A549 (cell line): ENCODE measurements at regions not wholly inside any gene's neighbourhood (a gene's known extent, or its start where the extent isn't known, plus 50 kb on each side); places are given as distances from the start of the nearest gene placed in this dataset.
"Not testable (repeated sequence)": the region's sequence is repeated elsewhere in the genome, so short reads cannot be mapped to it uniquely, and the experiment has no call there.

ENCODE experiments used
- CHD4 ChIP-seq: fragments of 200-600 bp; sonication (generic); IDR thresholded peaks from 2 replicates; pipeline ENCODE4 v1.6.1; 2016; ENCODE audit warnings: antibody characterized with exemption, mild to moderate bottlenecking, borderline replicate concordance
- EP300 ChIP-seq, 2 experiments: fragments of >200 bp; sonication (Bioruptor Twin); formaldehyde crosslinking; IDR thresholded peaks; 2 replicates in 1 of 2; 3 replicates in 1 of 2; pipeline ENCODE4 v1.6.1; 2016 to 2017
- FOSL2 ChIP-seq, 2 experiments: fragments of 450-650 bp in 1 of 2; fragments of >200 bp in 1 of 2; sonication (Bioruptor Twin) in 1 of 2; formaldehyde crosslinking; IDR thresholded peaks; 2 replicates each; pipeline versions ENCODE4 v1.5.0 to v1.6.1; 2016 to 2020; ENCODE audit warnings: mild to moderate bottlenecking in 1 of 2, moderate library complexity in 1 of 2
- JUN ChIP-seq, 2 experiments: fragments of >200 bp; sonication (Bioruptor Twin); formaldehyde crosslinking; IDR thresholded peaks; 2 replicates in 1 of 2; 3 replicates in 1 of 2; pipeline ENCODE4 v1.6.1; 2016 to 2017
- KDM1A ChIP-seq: fragments of 200-600 bp; sonication (generic); IDR thresholded peaks from 2 replicates; pipeline ENCODE4 v1.6.1; 2016; ENCODE audit warnings: low read depth, mild to moderate bottlenecking
- PHF8 ChIP-seq: fragments of 200-600 bp; sonication (generic); IDR thresholded peaks from 2 replicates; pipeline ENCODE4 v1.6.1; 2016; ENCODE audit warnings: low read depth, mild to moderate bottlenecking, antibody characterized with exemption, moderate library complexity, borderline replicate concordance
- POLR2A ChIP-seq: IDR thresholded peaks from 2 replicates; pipeline ENCODE4 v1.6.1; 2012; ENCODE audit warnings: mild to moderate bottlenecking, low read length
- RAD21 ChIP-seq, 2 experiments: fragments of >200 bp in 1 of 2; sonication (Bioruptor Twin) in 1 of 2; formaldehyde crosslinking in 1 of 2; IDR thresholded peaks in 1 of 2; conservative IDR thresholded peaks in 1 of 2; 2 replicates in 1 of 2; 3 replicates in 1 of 2; pipeline ENCODE4 v1.6.1; 2012 to 2018; ENCODE audit warnings: inconsistent platforms in 1 of 2
- ZSCAN20 ChIP-seq: fragments of 250-450 bp; sonication (Bioruptor Pico); IDR thresholded peaks from 2 replicates; pipeline ENCODE4 v1.8.0; 2022; ENCODE audit warnings: mild to moderate bottlenecking, moderate library complexity
- TF ChIP-seq, protein P1 (sequence below): IDR thresholded peaks from 2 replicates; pipeline ENCODE4 v1.6.1; 2012
- TF ChIP-seq, protein P2 (sequence below): fragments of >200 bp; sonication (Bioruptor Twin); formaldehyde crosslinking; IDR thresholded peaks from 3 replicates; pipeline ENCODE4 v1.5.1; 2016
- TF ChIP-seq, protein P3 (sequence below): IDR thresholded peaks from 2 replicates; pipeline ENCODE4 v1.6.1; 2012
- TF ChIP-seq, protein P4 (sequence below): fragments of 450-650 bp; IDR thresholded peaks from 2 replicates; pipeline ENCODE4 v1.6.1; 2014; ENCODE audit warnings: antibody characterized with exemption
- TF ChIP-seq, protein P5 (sequence below): fragments of >200 bp; sonication (Bioruptor Twin); formaldehyde crosslinking; IDR thresholded peaks from 2 replicates; pipeline ENCODE4 v1.6.1; 2016

DNA sequence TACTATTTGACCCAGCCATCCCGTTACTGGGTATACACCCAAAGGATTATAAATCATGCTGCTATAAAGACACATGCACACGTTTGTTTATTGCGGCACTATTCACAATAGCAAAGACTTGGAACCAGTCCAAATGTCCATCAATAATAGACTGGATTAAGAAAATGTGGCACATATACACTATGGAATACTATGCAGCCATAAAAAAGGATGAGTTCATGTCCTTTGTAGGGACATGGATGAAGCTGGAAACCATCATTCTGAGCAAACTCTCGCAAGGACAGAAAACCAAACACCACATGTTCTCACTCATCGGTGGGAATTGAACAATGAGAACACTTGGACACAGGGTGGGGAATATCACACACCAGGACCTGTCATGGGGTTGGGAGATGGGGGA, 56.7 kb upstream of the SELENOP start:
- TF ChIP-seq RAD21 (conservative IDR thresholded peaks at IDR 0.05 in 1 of 2, IDR thresholded peaks at IDR 0.05 in 1 of 2); POLR2A; EP300 (IDR thresholded peaks at IDR 0.05); JUN (IDR thresholded peaks at IDR 0.05); KDM1A; CHD4; FOSL2 (IDR thresholded peaks at IDR 0.05); FOSL2 (CRISPR knock-in tag; IDR thresholded peaks at IDR 0.05); ZSCAN20 (CRISPR knock-in tag); PHF8: not testable (repeated sequence)
- TF ChIP-seq, protein P1, sequence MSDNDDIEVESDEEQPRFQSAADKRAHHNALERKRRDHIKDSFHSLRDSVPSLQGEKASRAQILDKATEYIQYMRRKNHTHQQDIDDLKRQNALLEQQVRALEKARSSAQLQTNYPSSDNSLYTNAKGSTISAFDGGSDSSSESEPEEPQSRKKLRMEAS = not testable (repeated sequence)
- TF ChIP-seq, protein P2, sequence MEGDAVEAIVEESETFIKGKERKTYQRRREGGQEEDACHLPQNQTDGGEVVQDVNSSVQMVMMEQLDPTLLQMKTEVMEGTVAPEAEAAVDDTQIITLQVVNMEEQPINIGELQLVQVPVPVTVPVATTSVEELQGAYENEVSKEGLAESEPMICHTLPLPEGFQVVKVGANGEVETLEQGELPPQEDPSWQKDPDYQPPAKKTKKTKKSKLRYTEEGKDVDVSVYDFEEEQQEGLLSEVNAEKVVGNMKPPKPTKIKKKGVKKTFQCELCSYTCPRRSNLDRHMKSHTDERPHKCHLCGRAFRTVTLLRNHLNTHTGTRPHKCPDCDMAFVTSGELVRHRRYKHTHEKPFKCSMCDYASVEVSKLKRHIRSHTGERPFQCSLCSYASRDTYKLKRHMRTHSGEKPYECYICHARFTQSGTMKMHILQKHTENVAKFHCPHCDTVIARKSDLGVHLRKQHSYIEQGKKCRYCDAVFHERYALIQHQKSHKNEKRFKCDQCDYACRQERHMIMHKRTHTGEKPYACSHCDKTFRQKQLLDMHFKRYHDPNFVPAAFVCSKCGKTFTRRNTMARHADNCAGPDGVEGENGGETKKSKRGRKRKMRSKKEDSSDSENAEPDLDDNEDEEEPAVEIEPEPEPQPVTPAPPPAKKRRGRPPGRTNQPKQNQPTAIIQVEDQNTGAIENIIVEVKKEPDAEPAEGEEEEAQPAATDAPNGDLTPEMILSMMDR = not testable (repeated sequence)
- TF ChIP-seq, protein P3, sequence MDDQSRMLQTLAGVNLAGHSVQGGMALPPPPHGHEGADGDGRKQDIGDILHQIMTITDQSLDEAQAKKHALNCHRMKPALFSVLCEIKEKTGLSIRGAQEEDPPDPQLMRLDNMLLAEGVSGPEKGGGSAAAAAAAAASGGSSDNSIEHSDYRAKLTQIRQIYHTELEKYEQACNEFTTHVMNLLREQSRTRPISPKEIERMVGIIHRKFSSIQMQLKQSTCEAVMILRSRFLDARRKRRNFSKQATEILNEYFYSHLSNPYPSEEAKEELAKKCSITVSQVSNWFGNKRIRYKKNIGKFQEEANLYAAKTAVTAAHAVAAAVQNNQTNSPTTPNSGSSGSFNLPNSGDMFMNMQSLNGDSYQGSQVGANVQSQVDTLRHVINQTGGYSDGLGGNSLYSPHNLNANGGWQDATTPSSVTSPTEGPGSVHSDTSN = not testable (repeated sequence)
- TF ChIP-seq, protein P4, sequence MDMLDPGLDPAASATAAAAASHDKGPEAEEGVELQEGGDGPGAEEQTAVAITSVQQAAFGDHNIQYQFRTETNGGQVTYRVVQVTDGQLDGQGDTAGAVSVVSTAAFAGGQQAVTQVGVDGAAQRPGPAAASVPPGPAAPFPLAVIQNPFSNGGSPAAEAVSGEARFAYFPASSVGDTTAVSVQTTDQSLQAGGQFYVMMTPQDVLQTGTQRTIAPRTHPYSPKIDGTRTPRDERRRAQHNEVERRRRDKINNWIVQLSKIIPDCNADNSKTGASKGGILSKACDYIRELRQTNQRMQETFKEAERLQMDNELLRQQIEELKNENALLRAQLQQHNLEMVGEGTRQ = not testable (repeated sequence)
- TF ChIP-seq, protein P5, sequence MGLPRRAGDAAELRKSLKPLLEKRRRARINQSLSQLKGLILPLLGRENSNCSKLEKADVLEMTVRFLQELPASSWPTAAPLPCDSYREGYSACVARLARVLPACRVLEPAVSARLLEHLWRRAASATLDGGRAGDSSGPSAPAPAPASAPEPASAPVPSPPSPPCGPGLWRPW = not testable (repeated sequence)
